Panc1 (cell line): ENCODE measurements at regions not wholly inside any gene's neighbourhood (a gene's known extent, or its start where the extent isn't known, plus 50 kb on each side); places are given as distances from the start of the nearest gene placed in this dataset.

ENCODE experiments used
- ATAC-seq: fragments of 200-7000 bp; cut with Tn5 transposase; 2 replicates; pipeline ENCODE4 v1.9.1; 2020; ENCODE audit warnings: mild to moderate bottlenecking, moderate library complexity
- BruUV-seq: library from RNA; stranded (reverse); fragments of 400-500 nt; replicated peaks from 2 replicates; lab custom pipeline; 2021; lab: Mats Ljungman, UMichigan
- CTCF ChIA-PET: fragments of 300-600 bp; sonication (Branson Sonifier 250); formaldehyde crosslinking; loops from one replicate; lab custom pipeline; 2022; ENCODE audit warnings: antibody characterized with exemption; lab: Charles Lee
- POLR2A ChIA-PET: fragments of 300-600 bp; sonication (Branson Sonifier 250); formaldehyde crosslinking; loops from one replicate; lab custom pipeline; 2022; ENCODE audit warnings: antibody characterized with exemption; lab: Charles Lee
- DNase-seq: peaks from one replicate; pipeline ENCODE4 v3.0.0-alpha.2; 2010; ENCODE audit warnings: low read depth, low spot score
- H3K27ac ChIP-seq: 2 replicates; pipeline ENCODE4 v1.5.1; 2011; ENCODE audit warnings: mild to moderate bottlenecking, low read length, inconsistent platforms
- H3K27me3 ChIP-seq: fragments of 200-500 bp; sonication (Bioruptor generic); 2 replicates; pipeline ENCODE4 v1.6.0; 2014; ENCODE audit warnings: low read length, inconsistent platforms; ENCODE audit not compliant: control insufficient read depth, insufficient read depth
- H3K36me3 ChIP-seq: fragments of 200-500 bp; sonication (Bioruptor generic); 2 replicates; pipeline ENCODE4 v1.5.1; 2014; ENCODE audit warnings: inconsistent platforms, mild to moderate bottlenecking, low read length, moderate library complexity; ENCODE audit not compliant: control insufficient read depth, insufficient read depth
- H3K4me1 ChIP-seq: 2 replicates; pipeline ENCODE4 v1.5.1; 2011; ENCODE audit warnings: inconsistent platforms, mild to moderate bottlenecking, low read length, moderate library complexity; ENCODE audit not compliant: control insufficient read depth, insufficient read depth
- H3K4me3 ChIP-seq, 2 experiments: 2 replicates each; pipeline ENCODE4 v1.5.1; 2011 to 2012; ENCODE audit warnings: low read depth in 2 of 2, low read length in 2 of 2, mild to moderate bottlenecking in 2 of 2, inconsistent platforms in 1 of 2, moderate library complexity in 1 of 2
- H3K9me3 ChIP-seq: fragments of 200-500 bp; sonication (Bioruptor generic); 2 replicates; pipeline ENCODE4 v1.5.1; 2014; ENCODE audit warnings: low read depth, mild to moderate bottlenecking, inconsistent platforms, low read length, moderate library complexity; ENCODE audit not compliant: control insufficient read depth, insufficient read depth
- CTCF ChIP-seq: fragments of 450-650 bp; IDR thresholded peaks from 2 replicates; pipeline ENCODE4 v1.5.1; 2017; ENCODE audit warnings: mild to moderate bottlenecking
- POLR2AphosphoS5 ChIP-seq: IDR thresholded peaks from 2 replicates; pipeline ENCODE4 v1.6.1; 2012; ENCODE audit warnings: mild to moderate bottlenecking, low read depth, low read length, moderate library complexity
- REST ChIP-seq, 2 experiments: IDR thresholded peaks; 2 replicates each; pipeline ENCODE4 v1.6.1; 2011 to 2012; ENCODE audit warnings: low read depth in 2 of 2, control low read depth in 1 of 2, low read length in 1 of 2, mild to moderate bottlenecking in 1 of 2, moderate library complexity in 1 of 2; ENCODE audit not compliant: insufficient read depth in 1 of 2
- SIN3A ChIP-seq: IDR thresholded peaks from 2 replicates; pipeline ENCODE4 v1.6.1; 2012; ENCODE audit warnings: low read depth, mild to moderate bottlenecking, low read length, moderate library complexity, borderline replicate concordance; ENCODE audit not compliant: insufficient read depth
- TCF7L2 ChIP-seq: IDR thresholded peaks from 2 replicates; pipeline ENCODE4 v1.6.1; 2011; ENCODE audit warnings: mild to moderate bottlenecking, low read depth, low read length, inconsistent platforms
- in situ Hi-C: cut with HindIII; loops from 2 replicates; pipeline ENCODE4 v1.10.0; 2016; ENCODE audit warnings: low sequenced_read_pairs, low pct_unique_long_range_greater_than_20kb
- intact Hi-C: fragments of 100-400 bp; cut with micrococcal nuclease; formaldehyde crosslinking; loops from one replicate; pipeline ENCODE4 v1.10.0; 2022; ENCODE audit not compliant: unreplicated experiment

GRCh38 chr14:98665007-98665406, 607.0 kb downstream of the BCL11B start:
- in situ Hi-C loops: no loop called here
- H3K27me3 ChIP-seq: no peaks in the 10 kb centered on the region
- ChIA-PET POLR2A (no interaction called here), CTCF (no interaction called here)
- intact Hi-C loops: no loop called here
- ATAC-seq: no peak
- no peaks in the 10 kb centered on the region; the same call in 1 of the 2 replicates for H3K36me3 ChIP-seq
- H3K9me3 ChIP-seq: no peaks in the 10 kb centered on the region
- BruUV-seq: no TSS peak
- TF ChIP-seq REST (IDR thresholded peaks at IDR 0.05; ENCODE audit: insufficient read depth in 1 of 2, low read depth in 2 of 2, low read length in 1 of 2) (no peak), CTCF (no peak), POLR2AphosphoS5 (no peak), SIN3A (no peak), TCF7L2 (no peak)
- no peak overlapping the region for H3K27ac ChIP-seq
- no peak overlapping the region for H3K4me3 ChIP-seq
- no peaks in the 10 kb centered on the region for H3K4me1 ChIP-seq
- DNase-seq: no peak

- H3K9me3 ChIP-seq: no peaks in the 10 kb centered on the region
- H3K27ac ChIP-seq: no peak overlapping the region
- DNase-seq (no peak), ATAC-seq (no peak)
- in situ Hi-C loops: no loop called here
- no peaks in the 10 kb centered on the region for H3K4me1 ChIP-seq
- CTCF ChIA-PET: no interaction called here
- no peaks in the 10 kb centered on the region; the same call in 1 of the 2 replicates for H3K36me3 ChIP-seq
- POLR2A ChIA-PET: no interaction called here
- intact Hi-C loops: no loop called here
- TF ChIP-seq TCF7L2 (no peak), POLR2AphosphoS5 (no peak), CTCF (no peak), SIN3A (no peak), REST (IDR thresholded peaks at IDR 0.05; ENCODE audit: insufficient read depth in 1 of 2, low read depth in 2 of 2, low read length in 1 of 2) (no peak)
- BruUV-seq: no TSS peak
- no peak overlapping the region for H3K4me3 ChIP-seq
- no peaks in the 10 kb centered on the region for H3K27me3 ChIP-seq
These were observed 605.5 kb downstream of the BCL11B start for GRCh38 chr14:98666545-98666944.
